Esophagus (tissue), 2 donors: ENCODE measurements at regions not wholly inside any gene's neighbourhood (a gene's known extent, or its start where the extent isn't known, plus 50 kb on each side); places are given as distances from the start of the nearest gene placed in this dataset.
A peak's percentile ranks its signal among the peaks of the same experiment; 100 is the strongest.

ENCODE experiments used
- H3K27ac ChIP-seq, 2 donors: one replicate each; pipeline ENCODE4 v1.5.1; 2013; ENCODE audit warnings: low read depth in 2 of 2, mild to moderate bottlenecking in 2 of 2, inconsistent platforms in 1 of 2, low read length in 1 of 2, moderate library complexity in 1 of 2
- H3K27me3 ChIP-seq, 2 donors: one replicate each; pipeline ENCODE4 v1.6.1; 2013; ENCODE audit warnings: low read length in 2 of 2, control low read depth in 1 of 2, mild to moderate bottlenecking in 1 of 2; ENCODE audit not compliant: insufficient read depth in 2 of 2, control insufficient read depth in 1 of 2
- H3K36me3 ChIP-seq, 2 donors: one replicate each; pipeline ENCODE4 v1.6.1; 2013; ENCODE audit warnings: low read length in 1 of 2; ENCODE audit not compliant: control insufficient read depth in 2 of 2, insufficient read depth in 2 of 2
- H3K4me1 ChIP-seq, 2 donors: one replicate each; pipeline ENCODE4 v1.6.1; 2013; ENCODE audit warnings: low read length in 1 of 2; ENCODE audit not compliant: control insufficient read depth in 2 of 2, insufficient read depth in 2 of 2
- H3K4me3 ChIP-seq, 2 donors: one replicate each; pipeline ENCODE4 v1.5.1; 2013; ENCODE audit warnings: low read length in 2 of 2, mild to moderate bottlenecking in 2 of 2, low read depth in 1 of 2, moderate library complexity in 1 of 2
- H3K9me3 ChIP-seq, 2 donors: one replicate each; pipeline ENCODE4 v1.6.1; 2013; ENCODE audit warnings: mild to moderate bottlenecking in 2 of 2, low read depth in 1 of 2, low read length in 1 of 2, moderate library complexity in 1 of 2; ENCODE audit not compliant: control insufficient read depth in 2 of 2, insufficient read depth in 1 of 2
- WGBS, 2 donors: extraction: QIAGEN DNeasy Blood & Tissue Kit; methylation state at CpG; one replicate each; pipeline ENCODE4 v1.1.7; 2013; 5-methylcytosine and 5-hydroxymethylcytosine counted together
- donor health status: healthy with polysubstance abuse.
- donor health status: Bipolar disorder and iron deficiency.

GRCh38 chr7:126368-126767 lies 66.0 kb upstream of the FAM20C start:
- Histone ChIP-seq H3K36me3 (no peaks in the 10 kb centered on the region), H3K4me1 (peaks cover 0 to 3% of the 10 kb centered on the region in 2 donors), H3K27ac (no peak overlapping the region), H3K4me3 (no peak overlapping the region), H3K27me3 (no peaks in the 10 kb centered on the region), H3K9me3 (no peaks in the 10 kb centered on the region)
- 89 to 91% methylated on average over 3 of the region's 3 CpGs for WGBS, 2 donors

GRCh38 chr7:127064-127598 lies 65.2 kb upstream of the FAM20C start:
- Histone ChIP-seq H3K4me3 (no peak overlapping the region), H3K27me3 (no peaks in the 10 kb centered on the region), H3K4me1 (peaks cover 0 to 3% of the 10 kb centered on the region in 2 donors), H3K9me3 (no peaks in the 10 kb centered on the region), H3K27ac (no peak overlapping the region), H3K36me3 (no peaks in the 10 kb centered on the region)
- WGBS, 2 donors: 86 to 87% methylated on average over 14 of the region's 14 CpGs

GRCh38 chr7:128171-129080 lies 63.9 kb upstream of the FAM20C start:
- H3K27me3 ChIP-seq: no peaks in the 10 kb centered on the region
- no peak overlapping the region for H3K4me3 ChIP-seq
- no peaks in the 10 kb centered on the region for H3K9me3 ChIP-seq
- WGBS, 2 donors: 77% methylated on average over 23 of the region's 23 CpGs
- H3K36me3 ChIP-seq: no peaks in the 10 kb centered on the region
- no peak overlapping the region for H3K27ac ChIP-seq
- H3K4me1 ChIP-seq: peaks cover 0 to 3% of the 10 kb centered on the region in 2 donors

- Histone ChIP-seq H3K9me3 (no peaks in the 10 kb centered on the region), H3K36me3 (no peaks in the 10 kb centered on the region), H3K4me1 (peaks cover 0 to 3% of the 10 kb centered on the region in 2 donors), H3K27ac (peak overlapping the region; percentile 29 to 72), H3K4me3 (no peak overlapping the region), H3K27me3 (no peaks in the 10 kb centered on the region)
- WGBS, 2 donors: 56 to 60% methylated on average over 22 of the region's 22 CpGs
Observed at GRCh38 chr7:129366-130221, 62.8 kb upstream of the FAM20C start.

- WGBS, 2 donors: 66% methylated on average over 7 of the region's 7 CpGs
- Histone ChIP-seq H3K4me3 (no peak overlapping the region), H3K27ac (no peak overlapping the region), H3K4me1 (peaks cover 0 to 3% of the 10 kb centered on the region in 2 donors), H3K9me3 (no peaks in the 10 kb centered on the region), H3K36me3 (no peaks in the 10 kb centered on the region), H3K27me3 (no peaks in the 10 kb centered on the region)
Observed at GRCh38 chr7:130222-130572, 62.2 kb upstream of the FAM20C start.

GRCh38 chr7:130875-131780 lies 61.2 kb upstream of the FAM20C start:
- WGBS, 2 donors: 75 to 80% methylated on average over 19 of the region's 19 CpGs
- H3K4me1 ChIP-seq: peaks cover 0 to 3% of the 10 kb centered on the region in 2 donors
- no peak overlapping the region for H3K27ac ChIP-seq
- no peaks in the 10 kb centered on the region for H3K36me3 ChIP-seq
- H3K9me3 ChIP-seq: no peaks in the 10 kb centered on the region
- no peaks in the 10 kb centered on the region for H3K27me3 ChIP-seq
- no peak overlapping the region for H3K4me3 ChIP-seq

- WGBS, 2 donors: 72 to 78% methylated on average over 21 of the region's 21 CpGs
- Histone ChIP-seq H3K4me3 (no peak overlapping the region), H3K36me3 (no peaks in the 10 kb centered on the region), H3K9me3 (no peaks in the 10 kb centered on the region), H3K27me3 (no peaks in the 10 kb centered on the region), H3K27ac (no peak overlapping the region), H3K4me1 (peaks cover 0 to 3% of the 10 kb centered on the region in 2 donors)
Observed at GRCh38 chr7:131781-132482, 60.4 kb upstream of the FAM20C start.

- no peak overlapping the region for H3K27ac ChIP-seq
- H3K4me1 ChIP-seq: peaks cover 0 to 3% of the 10 kb centered on the region in 2 donors
- WGBS, 2 donors: 71 to 78% methylated on average over 2 of the region's 2 CpGs
- no peaks in the 10 kb centered on the region for H3K9me3 ChIP-seq
- H3K4me3 ChIP-seq: no peak overlapping the region
- no peaks in the 10 kb centered on the region for H3K27me3 ChIP-seq
- no peaks in the 10 kb centered on the region for H3K36me3 ChIP-seq
Observed at GRCh38 chr7:132899-133298, 59.5 kb upstream of the FAM20C start.
